ENCODE measurements at regions not wholly inside any gene's neighbourhood (a gene's known extent, or its start where the extent isn't known, plus 50 kb on each side); places are given as distances from the start of the nearest gene placed in this dataset.

GRCh38 chr6:9862603-9863167 lies 552.2 kb downstream of the TFAP2A start:
- H3K27me3 ChIP-seq (ENCODE audit: control insufficient read depth in 1 of 2, insufficient read depth in 2 of 2, low read length in 2 of 2): no peaks in the 10 kb centered on the region
- H3K4me1 ChIP-seq (ENCODE audit: insufficient read depth, low read length): no peaks in the 10 kb centered on the region
- peaks cover 93% of the 10 kb centered on the region for H3K9me3 ChIP-seq (ENCODE audit: low read length)
- H3K9ac ChIP-seq (ENCODE audit: insufficient read depth, low read depth, low read length): no peak overlapping the region
- TF ChIP-seq ZNF605 (CRISPR knock-in tag; IDR thresholded peaks at IDR 0.05) (no peak), SRSF4 (IDR thresholded peaks at IDR 0.05; ENCODE audit: low read depth, low read length, poor library complexity, severe bottlenecking) (no peak), ZNF160 (CRISPR knock-in tag; IDR thresholded peaks at IDR 0.05) (no peak), CSRNP1 (CRISPR knock-in tag; IDR thresholded peaks at IDR 0.05) (no peak), ZBTB25 (CRISPR knock-in tag; IDR thresholded peaks at IDR 0.05) (no peak), NCOA1 (CRISPR knock-in tag; IDR thresholded peaks at IDR 0.05) (no peak), ZBTB49 (CRISPR knock-in tag; IDR thresholded peaks at IDR 0.05; ENCODE audit: borderline replicate concordance) (no peak), ZNF253 (CRISPR knock-in tag; IDR thresholded peaks at IDR 0.05; ENCODE audit: borderline replicate concordance) (no peak), MAF1 (CRISPR knock-in tag; IDR thresholded peaks at IDR 0.05; ENCODE audit: borderline replicate concordance) (no peak)
- ChIA-PET CTCF (ENCODE audit: low intra/inter-chr PET ratio, low total read pairs) (no interaction called here), POLR2A (no interaction called here)
- intact Hi-C loops (cut with micrococcal nuclease; ENCODE audit: unreplicated experiment): no loop called here
- H4K20me1 ChIP-seq (ENCODE audit: insufficient read depth, low read length): no peaks in the 10 kb centered on the region
- DNase-seq (ENCODE audit: low spot score): no peak
- H3K4me2 ChIP-seq (ENCODE audit: low read depth, low read length): no peak overlapping the region
- no peaks in the 10 kb centered on the region for H3K36me3 ChIP-seq (replicated peaks in 1 of 2; ENCODE audit: control insufficient read depth in 1 of 2, insufficient read depth in 2 of 2, low read length in 2 of 2)
- H2AFZ ChIP-seq (ENCODE audit: low read length): no peak overlapping the region
- WGBS (ENCODE audit: low lambda C conversion rate): 11% methylated on average over 2 of the region's 2 CpGs
- BruUV-seq (replicated peaks): no TSS peak
- H3K79me2 ChIP-seq (ENCODE audit: insufficient read depth, low read length): no peaks in the 10 kb centered on the region
- no peak for FAIRE-seq
- ATAC-seq: no peak
- no peak overlapping the region for H3K27ac ChIP-seq (ENCODE audit: extremely low read length, insufficient read depth, low read length)
- H3K4me3 ChIP-seq (replicated peaks in 1 of 3; ENCODE audit: insufficient read depth in 1 of 3, low read depth in 2 of 3, low read length in 3 of 3): no peak overlapping the region
- in situ Hi-C loops (cut with HindIII; ENCODE audit: extremely low pct_ligation_motif_present, low pct_unique_long_range_greater_than_20kb): no loop called here

All from HepG2 (cell line).